ENCODE measurements at regions not wholly inside any gene's neighbourhood (a gene's known extent, or its start where the extent isn't known, plus 50 kb on each side); places are given as distances from the start of the nearest gene placed in this dataset.
A peak's percentile ranks its signal among the peaks of the same experiment; 100 is the strongest.

- Mint-ChIP-seq H3K36me3 (no peaks in the 10 kb centered on the region), H3K9me3 (no peaks in the 10 kb centered on the region), H3K27ac (no peak overlapping the region)
- DNase-seq (ENCODE audit: low spot score in 2 of 2) (no peak), ATAC-seq (no peak)
Measured at GRCh38 chrX:124229374-124229773, 103.1 kb upstream of the TEX13D start.

GRCh38 chrX:124230655-124231450 lies 101.6 kb upstream of the TEX13D start:
- ATAC-seq (no peak), DNase-seq (ENCODE audit: low spot score in 2 of 2) (no peak)
- H3K27ac Mint-ChIP-seq = no peak overlapping the region
- no peaks in the 10 kb centered on the region for H3K9me3 Mint-ChIP-seq
- no peaks in the 10 kb centered on the region for H3K36me3 Mint-ChIP-seq

- ATAC-seq (no peak), DNase-seq (ENCODE audit: low spot score in 2 of 2) (no peak)
- H3K36me3 Mint-ChIP-seq = no peaks in the 10 kb centered on the region
- no peak overlapping the region for H3K27ac Mint-ChIP-seq
- H3K9me3 Mint-ChIP-seq = no peaks in the 10 kb centered on the region
Measured at GRCh38 chrX:124231451-124231759, 101.1 kb upstream of the TEX13D start.

- Mint-ChIP-seq H3K9me3 (no peaks in the 10 kb centered on the region), H3K36me3 (no peaks in the 10 kb centered on the region), H3K27ac (no peak overlapping the region)
- DNase-seq (ENCODE audit: low spot score in 2 of 2) = no peak
- ATAC-seq = peak; percentile 86 to 92
Measured at GRCh38 chrX:124232523-124233201, 99.8 kb upstream of the TEX13D start.

- DNase-seq (ENCODE audit: low spot score in 2 of 2) (no peak), ATAC-seq (no peak)
- Mint-ChIP-seq H3K36me3 (no peaks in the 10 kb centered on the region), H3K27ac (no peak overlapping the region), H3K9me3 (no peaks in the 10 kb centered on the region)
Measured at GRCh38 chrX:124234348-124234747, 98.1 kb upstream of the TEX13D start.

GRCh38 chrX:124238268-124238667 lies 94.2 kb upstream of the TEX13D start:
- H3K27ac Mint-ChIP-seq = peak overlapping the region; percentile 89 to 93
- H3K36me3 Mint-ChIP-seq = no peaks in the 10 kb centered on the region
- ATAC-seq = peak; percentile 61 to 75
- no peak for DNase-seq (ENCODE audit: low spot score in 2 of 2)
- H3K9me3 Mint-ChIP-seq = no peaks in the 10 kb centered on the region

- peak; percentile 21 to 40 for ATAC-seq
- Mint-ChIP-seq H3K9me3 (no peaks in the 10 kb centered on the region), H3K27ac (peak overlapping the region; percentile 92 to 94), H3K36me3 (no peaks in the 10 kb centered on the region)
- no peak for DNase-seq (ENCODE audit: low spot score in 2 of 2)
Measured at GRCh38 chrX:124239324-124239723, 93.1 kb upstream of the TEX13D start.

- Mint-ChIP-seq H3K27ac (peak overlapping the region; percentile 92 to 94), H3K9me3 (no peaks in the 10 kb centered on the region), H3K36me3 (no peaks in the 10 kb centered on the region)
- peak; percentile 36 to 53 for DNase-seq (ENCODE audit: low spot score in 2 of 2)
- ATAC-seq = peak; percentile 85 to 88
Measured at GRCh38 chrX:124239911-124240310, 92.5 kb upstream of the TEX13D start.

- ATAC-seq (peak in 1 of 2 donors; percentile 8), DNase-seq (ENCODE audit: low spot score in 2 of 2) (no peak)
- H3K9me3 Mint-ChIP-seq = no peaks in the 10 kb centered on the region
- H3K27ac Mint-ChIP-seq = no peak overlapping the region
- no peaks in the 10 kb centered on the region for H3K36me3 Mint-ChIP-seq
Measured at GRCh38 chrX:124240422-124240821, 92.0 kb upstream of the TEX13D start.

- Mint-ChIP-seq H3K9me3 (no peaks in the 10 kb centered on the region), H3K36me3 (no peaks in the 10 kb centered on the region), H3K27ac (no peak overlapping the region)
- DNase-seq (ENCODE audit: low spot score in 2 of 2) (no peak), ATAC-seq (no peak)
Measured at GRCh38 chrX:124242131-124242530, 90.3 kb upstream of the TEX13D start.

- ATAC-seq = no peak
- no peak for DNase-seq (ENCODE audit: low spot score in 2 of 2)
- Mint-ChIP-seq H3K9me3 (peaks cover 0 to 10% of the 10 kb centered on the region in 2 donors), H3K36me3 (peaks cover 0 to 20% of the 10 kb centered on the region in 2 donors), H3K27ac (no peak overlapping the region)
Measured at GRCh38 chrX:124249345-124249744, 83.1 kb upstream of the TEX13D start.

GRCh38 chrX:124250835-124251437 lies 81.5 kb upstream of the TEX13D start:
- ATAC-seq = no peak
- DNase-seq (ENCODE audit: low spot score in 2 of 2) = no peak
- peaks cover 0 to 20% of the 10 kb centered on the region in 2 donors for H3K36me3 Mint-ChIP-seq
- H3K27ac Mint-ChIP-seq = no peak overlapping the region
- H3K9me3 Mint-ChIP-seq = peaks cover 0 to 10% of the 10 kb centered on the region in 2 donors

- ATAC-seq (no peak), DNase-seq (ENCODE audit: low spot score in 2 of 2) (no peak)
- no peak overlapping the region for H3K27ac Mint-ChIP-seq
- no peaks in the 10 kb centered on the region for H3K9me3 Mint-ChIP-seq
- H3K36me3 Mint-ChIP-seq = peaks cover 0 to 5% of the 10 kb centered on the region in 2 donors
Measured at GRCh38 chrX:124254611-124255010, 77.8 kb upstream of the TEX13D start.

- DNase-seq (ENCODE audit: low spot score in 2 of 2) = no peak
- no peak overlapping the region for H3K27ac Mint-ChIP-seq
- ATAC-seq = no peak
- H3K9me3 Mint-ChIP-seq = no peaks in the 10 kb centered on the region
- H3K36me3 Mint-ChIP-seq = peaks cover 0 to 5% of the 10 kb centered on the region in 2 donors
Measured at GRCh38 chrX:124256216-124256615, 76.2 kb upstream of the TEX13D start.

- peaks cover 0 to 5% of the 10 kb centered on the region in 2 donors for H3K36me3 Mint-ChIP-seq
- DNase-seq (ENCODE audit: low spot score in 2 of 2) (no peak), ATAC-seq (no peak)
- no peaks in the 10 kb centered on the region for H3K9me3 Mint-ChIP-seq
- no peak overlapping the region for H3K27ac Mint-ChIP-seq
Measured at GRCh38 chrX:124256629-124257380, 75.7 kb upstream of the TEX13D start.

GRCh38 chrX:124257924-124258702 lies 74.3 kb upstream of the TEX13D start:
- no peaks in the 10 kb centered on the region for H3K9me3 Mint-ChIP-seq
- ATAC-seq (peak; percentile 54 to 70), DNase-seq (ENCODE audit: low spot score in 2 of 2) (no peak)
- H3K36me3 Mint-ChIP-seq = peaks cover 0 to 5% of the 10 kb centered on the region in 2 donors
- no peak overlapping the region for H3K27ac Mint-ChIP-seq

Data from activated naive CD4-positive, alpha-beta T cell treated with anti-CD3 and anti-CD28 coated beads, Interleukin-2, amount 50 U/mL, for 72 hours (primary cell).